Suprapubic skin (tissue), 3 donors: ENCODE measurements at regions not wholly inside any gene's neighbourhood (a gene's known extent, or its start where the extent isn't known, plus 50 kb on each side); places are given as distances from the start of the nearest gene placed in this dataset.

Experiments
- POLR2A ChIP-seq, 2 donors: fragments of 450-650 bp; IDR thresholded peaks; one replicate each; pipeline ENCODE4 v1.6.1; 2017; ENCODE audit warnings: antibody characterized with exemption in 2 of 2, mild to moderate bottlenecking in 2 of 2, moderate library complexity in 2 of 2
- TF ChIP-seq, protein P1 (sequence below), 2 donors: fragments of 200-600 bp in 1 of 2; fragments of 450-650 bp in 1 of 2; sonication (generic) in 1 of 2; IDR thresholded peaks; one replicate each; pipeline ENCODE4 v1.5.1; 2016 to 2019; ENCODE audit warnings: antibody characterized with exemption in 2 of 2, mild to moderate bottlenecking in 1 of 2, moderate library complexity in 1 of 2

GRCh38 chr6:14065350-14065749 is 52.2 kb upstream of the CD83 start:
- TF ChIP-seq, protein P1, sequence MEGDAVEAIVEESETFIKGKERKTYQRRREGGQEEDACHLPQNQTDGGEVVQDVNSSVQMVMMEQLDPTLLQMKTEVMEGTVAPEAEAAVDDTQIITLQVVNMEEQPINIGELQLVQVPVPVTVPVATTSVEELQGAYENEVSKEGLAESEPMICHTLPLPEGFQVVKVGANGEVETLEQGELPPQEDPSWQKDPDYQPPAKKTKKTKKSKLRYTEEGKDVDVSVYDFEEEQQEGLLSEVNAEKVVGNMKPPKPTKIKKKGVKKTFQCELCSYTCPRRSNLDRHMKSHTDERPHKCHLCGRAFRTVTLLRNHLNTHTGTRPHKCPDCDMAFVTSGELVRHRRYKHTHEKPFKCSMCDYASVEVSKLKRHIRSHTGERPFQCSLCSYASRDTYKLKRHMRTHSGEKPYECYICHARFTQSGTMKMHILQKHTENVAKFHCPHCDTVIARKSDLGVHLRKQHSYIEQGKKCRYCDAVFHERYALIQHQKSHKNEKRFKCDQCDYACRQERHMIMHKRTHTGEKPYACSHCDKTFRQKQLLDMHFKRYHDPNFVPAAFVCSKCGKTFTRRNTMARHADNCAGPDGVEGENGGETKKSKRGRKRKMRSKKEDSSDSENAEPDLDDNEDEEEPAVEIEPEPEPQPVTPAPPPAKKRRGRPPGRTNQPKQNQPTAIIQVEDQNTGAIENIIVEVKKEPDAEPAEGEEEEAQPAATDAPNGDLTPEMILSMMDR (IDR thresholded peaks at IDR 0.05): no peak
- no peak for TF ChIP-seq POLR2A (IDR thresholded peaks at IDR 0.05)
